SJSA1 (cell line): ENCODE measurements at regions not wholly inside any gene's neighbourhood (a gene's known extent, or its start where the extent isn't known, plus 50 kb on each side); places are given as distances from the start of the nearest gene placed in this dataset.

Experiments used
- DNase-seq, 2 experiments: peaks; one replicate each; pipeline ENCODE4 v3.0.0-alpha.2; 2015 to 2020; ENCODE audit warnings: low spot score in 2 of 2, low read depth in 1 of 2
- H3K27ac ChIP-seq: fragments of 250-450 bp; sonication (Bioruptor Pico); 2 replicates; pipeline ENCODE4 v1.5.1; 2020; ENCODE audit warnings: mild to moderate bottlenecking, moderate library complexity
- H3K27me3 ChIP-seq: fragments of 250-450 bp; sonication (Bioruptor Pico); replicated peaks from 2 replicates; pipeline ENCODE4 v1.5.1; 2020; ENCODE audit warnings: mild to moderate bottlenecking, moderate library complexity
- H3K36me3 ChIP-seq: fragments of 250-450 bp; sonication (Bioruptor Pico); 2 replicates; pipeline ENCODE4 v1.5.1; 2020; ENCODE audit warnings: mild to moderate bottlenecking
- H3K4me1 ChIP-seq: fragments of 250-450 bp; sonication (Bioruptor Pico); replicated peaks from 2 replicates; pipeline ENCODE4 v1.6.1; 2021; ENCODE audit warnings: mild to moderate bottlenecking
- H3K4me3 ChIP-seq: fragments of 250-450 bp; sonication (Bioruptor Pico); 2 replicates; pipeline ENCODE4 v1.5.1; 2020; ENCODE audit warnings: mild to moderate bottlenecking
- H3K9me3 ChIP-seq: fragments of 250-450 bp; sonication (Bioruptor Pico); replicated peaks from 2 replicates; pipeline ENCODE4 v1.5.1; 2020; ENCODE audit warnings: mild to moderate bottlenecking

DNA sequence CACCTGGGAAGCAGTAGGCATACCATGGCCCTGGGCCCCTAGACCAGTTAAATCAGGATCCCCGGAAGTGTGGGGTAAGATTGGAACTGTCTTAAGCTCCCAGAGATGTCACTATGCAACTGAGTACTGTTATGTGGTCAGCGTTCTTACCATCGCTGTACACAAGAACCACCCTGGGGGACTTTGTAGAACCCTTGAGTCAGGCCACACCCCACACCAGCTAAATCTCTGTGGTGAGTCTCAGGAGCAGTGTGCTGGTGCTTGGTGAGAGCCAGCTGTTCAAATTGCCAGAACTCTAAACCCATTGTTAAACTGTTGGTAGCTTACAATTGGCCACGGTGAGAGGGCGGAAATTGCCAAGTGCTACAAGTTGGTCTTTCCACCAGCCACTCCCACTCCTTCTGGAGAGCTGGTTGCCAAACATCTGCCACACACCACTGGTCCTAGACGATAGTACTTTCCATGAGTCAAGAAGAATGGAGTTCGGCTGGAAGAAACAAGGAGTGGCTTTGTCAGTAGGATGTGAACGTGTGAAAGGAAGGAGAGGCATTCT lies 80.5 kb upstream of the SYNDIG1 start:
- Histone ChIP-seq H3K9me3 (no peaks in the 10 kb centered on the region), H3K4me3 (no peak overlapping the region), H3K36me3 (no peaks in the 10 kb centered on the region), H3K27ac (no peak overlapping the region), H3K4me1 (no peaks in the 10 kb centered on the region), H3K27me3 (no peaks in the 10 kb centered on the region)
- no peak for DNase-seq

DNA sequence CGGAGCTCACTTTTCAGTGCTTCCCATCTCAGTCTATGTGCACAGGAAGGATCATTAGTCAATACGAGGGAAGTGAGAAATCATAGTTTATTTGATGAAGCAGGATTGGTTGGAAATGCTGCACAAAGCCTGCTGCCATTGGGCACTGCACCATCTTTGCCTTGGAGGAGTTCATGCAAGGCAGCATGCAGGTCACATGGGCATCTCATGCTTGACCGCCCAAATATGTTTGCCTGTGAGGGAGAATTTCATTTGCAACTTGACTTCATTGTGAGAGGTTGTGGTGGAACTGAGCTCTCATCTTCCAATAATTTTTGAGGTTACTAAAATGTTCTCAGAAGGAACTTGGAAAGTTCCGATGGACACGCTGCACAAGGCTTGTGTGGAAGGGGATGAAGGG lies 83.9 kb upstream of the SYNDIG1 start:
- no peaks in the 10 kb centered on the region for H3K9me3 ChIP-seq
- H3K4me3 ChIP-seq, result no peak overlapping the region
- H3K36me3 ChIP-seq, result no peaks in the 10 kb centered on the region
- H3K27ac ChIP-seq, result no peak overlapping the region
- H3K27me3 ChIP-seq, result no peaks in the 10 kb centered on the region
- DNase-seq, result no peak
- H3K4me1 ChIP-seq, result no peaks in the 10 kb centered on the region

DNA sequence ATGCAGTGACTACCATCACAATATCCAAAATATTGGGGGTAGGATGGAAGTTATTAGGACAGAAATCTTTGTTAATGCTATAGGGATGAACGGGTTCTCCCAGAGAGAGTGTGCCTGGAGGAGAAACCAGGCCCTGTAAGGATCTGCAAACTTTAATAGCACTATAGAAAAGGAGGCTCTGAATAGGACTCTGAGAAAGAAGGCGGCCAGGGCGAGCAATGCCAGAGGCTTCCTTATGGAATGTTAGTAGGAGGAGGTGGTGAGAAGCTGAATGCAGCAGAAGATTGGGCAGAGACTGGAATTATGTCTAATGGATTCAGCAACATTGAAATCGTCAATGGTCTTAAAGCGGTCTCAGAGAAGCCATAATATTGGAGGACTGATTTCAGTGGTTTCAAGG lies 84.6 kb upstream of the SYNDIG1 start:
- Histone ChIP-seq H3K36me3 (no peaks in the 10 kb centered on the region), H3K9me3 (no peaks in the 10 kb centered on the region), H3K27me3 (no peaks in the 10 kb centered on the region), H3K4me3 (no peak overlapping the region), H3K27ac (no peak overlapping the region), H3K4me1 (peaks cover under 1% of the 10 kb centered on the region)
- no peak for DNase-seq

DNA sequence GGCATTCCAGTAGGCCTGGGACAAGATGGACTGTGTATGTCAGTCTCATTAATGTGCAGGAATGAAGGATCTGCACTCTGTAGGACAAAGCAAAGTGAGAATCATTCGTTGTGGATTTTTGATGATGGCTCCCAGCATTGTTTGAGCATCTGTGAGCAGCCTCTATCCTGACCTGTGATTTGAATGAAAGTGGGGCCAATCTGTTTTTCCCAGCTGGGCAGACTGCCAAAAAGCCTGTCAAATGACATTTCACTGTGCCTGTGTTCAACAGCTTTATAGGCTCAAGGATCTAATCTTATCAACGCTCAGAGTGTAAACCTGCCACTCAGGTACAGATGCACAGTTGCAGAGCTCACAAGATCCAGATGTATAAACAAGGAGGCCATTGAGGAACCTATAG lies 86.7 kb upstream of the SYNDIG1 start:
- Histone ChIP-seq H3K27ac (no peak overlapping the region), H3K36me3 (no peaks in the 10 kb centered on the region), H3K9me3 (no peaks in the 10 kb centered on the region), H3K4me1 (peaks cover 12% of the 10 kb centered on the region), H3K27me3 (no peaks in the 10 kb centered on the region), H3K4me3 (no peak overlapping the region)
- no peak for DNase-seq

DNA sequence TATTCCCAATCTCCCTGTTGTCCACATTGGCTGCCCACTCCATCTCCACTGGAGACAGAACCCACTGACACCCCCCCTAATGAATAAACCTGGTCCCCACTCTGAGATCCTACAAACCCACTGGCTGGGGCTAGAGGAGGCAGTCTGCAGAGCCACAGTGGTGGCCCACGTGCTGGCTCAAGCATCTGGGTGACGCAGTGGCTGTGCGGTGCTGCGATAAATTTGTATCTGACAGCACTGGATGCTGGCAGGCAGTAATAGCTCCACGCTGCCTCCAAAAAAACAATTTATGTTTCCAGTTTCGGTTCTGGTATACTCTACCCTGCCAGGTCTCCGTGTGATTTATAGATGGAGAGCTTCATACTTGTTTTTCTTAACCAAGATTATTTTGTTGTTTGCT lies 87.1 kb upstream of the SYNDIG1 start:
- Histone ChIP-seq H3K4me3 (no peak overlapping the region), H3K27me3 (no peaks in the 10 kb centered on the region), H3K27ac (no peak overlapping the region), H3K4me1 (peaks cover 12% of the 10 kb centered on the region), H3K36me3 (no peaks in the 10 kb centered on the region), H3K9me3 (no peaks in the 10 kb centered on the region)
- no peak for DNase-seq

DNA sequence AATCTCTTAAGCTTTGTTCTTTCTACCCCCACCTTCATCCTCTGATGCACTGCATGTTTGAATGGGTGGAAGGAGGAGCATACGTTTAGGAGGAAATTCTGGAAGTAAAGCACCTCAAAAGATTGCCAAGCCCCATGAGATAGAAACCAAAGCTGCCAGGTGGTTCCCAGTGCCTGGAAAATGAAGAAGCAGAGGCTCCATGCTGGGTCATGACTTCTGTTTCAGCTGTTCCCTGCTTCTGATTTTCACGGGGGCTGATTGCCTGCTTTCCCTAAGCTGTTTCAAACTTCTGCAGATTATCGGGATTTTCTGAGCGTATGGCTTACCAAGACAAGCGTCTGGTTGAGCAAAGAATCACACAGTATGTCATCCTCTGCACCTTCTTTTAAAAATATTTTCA lies 87.5 kb upstream of the SYNDIG1 start:
- Histone ChIP-seq H3K27ac (no peak overlapping the region), H3K4me3 (no peak overlapping the region), H3K9me3 (no peaks in the 10 kb centered on the region), H3K27me3 (no peaks in the 10 kb centered on the region), H3K36me3 (no peaks in the 10 kb centered on the region), H3K4me1 (peaks cover 15% of the 10 kb centered on the region)
- DNase-seq, result no peak

DNA sequence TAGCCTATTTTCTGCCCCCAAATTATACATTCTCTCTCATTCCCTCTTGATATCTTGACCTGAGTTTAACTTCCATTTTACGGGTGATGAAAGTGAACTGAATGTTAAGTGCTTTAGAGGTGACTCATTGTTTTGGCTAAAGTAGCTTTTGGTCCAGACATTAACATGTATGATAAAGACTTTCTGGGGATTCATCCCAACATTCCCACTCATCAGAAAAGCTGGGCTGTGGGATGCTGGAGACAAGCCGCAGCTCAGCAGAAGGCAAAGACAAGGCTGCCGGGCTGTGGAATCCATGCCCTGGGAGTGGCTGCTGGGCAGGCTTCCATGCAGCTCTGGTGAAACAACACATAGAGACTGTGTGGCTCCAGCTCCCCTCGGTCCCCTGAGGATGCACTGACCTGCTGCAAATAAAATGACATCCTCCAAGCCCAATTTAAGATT lies 89.9 kb upstream of the SYNDIG1 start:
- Histone ChIP-seq H3K27ac (peak overlapping the region; percentile 17), H3K4me1 (peaks cover 24% of the 10 kb centered on the region), H3K27me3 (no peaks in the 10 kb centered on the region), H3K4me3 (no peak overlapping the region), H3K9me3 (no peaks in the 10 kb centered on the region), H3K36me3 (no peaks in the 10 kb centered on the region)
- DNase-seq, result peak; percentile 50 to 59

DNA sequence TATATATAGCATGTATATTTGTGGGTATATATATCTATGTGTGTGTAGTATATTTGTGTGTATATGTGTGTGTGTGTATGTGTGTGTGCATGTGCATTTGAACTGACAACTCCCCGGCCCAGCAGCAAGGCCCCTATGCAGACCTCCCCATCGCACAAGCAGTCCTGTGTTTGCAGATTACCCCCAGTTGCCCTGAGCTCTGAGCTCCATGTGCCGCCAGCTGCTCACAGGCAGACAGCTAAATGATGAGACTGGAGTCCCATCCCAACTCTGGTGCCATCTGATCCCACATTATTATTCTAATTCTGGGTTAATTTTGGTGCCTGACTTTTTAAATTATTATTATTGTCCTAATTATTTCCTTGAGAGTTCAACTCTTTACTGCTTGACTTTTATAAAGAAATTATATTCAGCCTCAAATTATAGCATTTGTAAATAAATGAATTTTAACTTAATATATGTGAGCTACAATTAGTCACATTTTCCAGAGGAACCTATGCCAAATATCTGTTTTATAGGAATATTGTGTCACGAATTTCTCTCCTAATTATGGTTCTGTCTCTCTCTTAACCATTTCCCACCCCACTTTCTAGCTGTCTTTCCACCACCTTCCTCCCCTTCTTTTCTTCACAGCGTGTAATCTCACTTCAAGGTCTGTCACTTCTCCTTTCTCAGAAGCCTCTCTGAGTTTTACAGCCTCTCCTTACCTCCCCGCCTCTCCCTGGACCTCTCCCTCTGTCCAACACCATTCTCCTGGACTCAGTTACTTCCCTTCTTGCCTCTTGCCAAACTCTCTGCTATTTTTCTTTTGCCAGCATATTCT lies 90.6 kb upstream of the SYNDIG1 start:
- H3K27ac ChIP-seq, result peak overlapping the region; percentile 17
- H3K36me3 ChIP-seq, result no peaks in the 10 kb centered on the region

DNA sequence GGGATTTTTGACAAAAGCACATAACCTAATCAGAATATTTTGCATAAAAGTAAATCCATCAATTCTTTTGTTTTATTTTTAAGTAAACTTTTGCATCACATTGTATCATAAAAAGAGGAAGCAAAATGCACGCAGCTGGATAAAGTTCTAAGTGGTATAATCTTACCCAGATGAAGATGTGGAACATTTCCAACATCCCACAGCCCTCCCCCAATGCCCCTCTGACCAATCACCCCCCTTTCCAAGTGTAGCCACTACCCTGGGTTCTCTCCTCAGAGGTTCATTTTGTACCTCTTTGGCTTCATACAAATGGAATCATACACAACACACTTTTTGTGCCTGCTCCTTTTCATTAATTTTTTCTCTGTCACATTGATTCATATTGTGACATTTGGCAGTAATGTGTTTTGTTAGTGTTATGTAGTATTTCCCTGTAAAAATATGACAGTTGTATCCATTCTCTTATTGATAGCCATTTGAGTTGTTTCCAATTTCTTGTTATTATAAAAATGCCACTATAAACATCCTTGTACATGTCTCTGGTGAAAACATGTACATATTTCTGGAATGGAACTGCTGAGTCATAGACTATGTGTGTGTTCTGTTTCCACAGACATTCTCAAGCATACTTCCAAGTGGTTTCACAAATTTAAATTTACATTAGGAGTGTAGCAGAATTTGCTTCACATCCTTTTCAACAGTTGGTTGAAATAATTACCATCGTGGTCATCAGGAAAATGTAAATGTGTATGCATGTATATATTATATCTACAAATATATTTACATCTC lies 92.9 kb upstream of the SYNDIG1 start:
- peak in 1 of 2 experiments; percentile 45 for DNase-seq
- H3K4me3 ChIP-seq, result no peak overlapping the region
- no peaks in the 10 kb centered on the region for H3K36me3 ChIP-seq
- no peaks in the 10 kb centered on the region for H3K27me3 ChIP-seq
- H3K4me1 ChIP-seq, result peaks cover 24% of the 10 kb centered on the region
- H3K27ac ChIP-seq, result peak overlapping the region; percentile 42; the same call in 1 of the 2 replicates
- no peaks in the 10 kb centered on the region for H3K9me3 ChIP-seq

More for the DNA sequence above, 90.6 kb upstream of the SYNDIG1 start:
- Histone ChIP-seq H3K4me3 (no peak overlapping the region), H3K27me3 (no peaks in the 10 kb centered on the region), H3K4me1 (peaks cover 24% of the 10 kb centered on the region), H3K9me3 (no peaks in the 10 kb centered on the region)
- DNase-seq, result no peak

DNA sequence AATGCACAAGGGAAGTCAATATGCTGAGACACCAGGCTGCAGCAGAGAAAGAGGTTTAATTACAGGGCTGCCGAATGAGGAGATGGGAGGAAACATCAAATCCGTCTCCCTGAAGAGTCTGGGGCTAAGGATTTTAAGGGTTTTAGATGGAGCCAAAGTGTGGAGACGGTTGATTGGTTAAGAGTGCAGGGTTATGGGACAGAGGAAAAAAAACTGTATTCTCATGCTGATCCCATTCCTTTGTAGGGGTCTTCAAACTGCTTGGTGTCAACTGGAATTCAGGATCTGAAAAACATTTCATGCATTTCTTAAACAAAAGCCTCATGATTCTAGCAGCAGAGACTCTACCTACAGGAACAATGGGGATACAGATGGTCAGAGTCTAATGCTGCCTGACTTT lies 96.1 kb upstream of the SYNDIG1 start:
- no peak overlapping the region for H3K4me3 ChIP-seq

DNA sequence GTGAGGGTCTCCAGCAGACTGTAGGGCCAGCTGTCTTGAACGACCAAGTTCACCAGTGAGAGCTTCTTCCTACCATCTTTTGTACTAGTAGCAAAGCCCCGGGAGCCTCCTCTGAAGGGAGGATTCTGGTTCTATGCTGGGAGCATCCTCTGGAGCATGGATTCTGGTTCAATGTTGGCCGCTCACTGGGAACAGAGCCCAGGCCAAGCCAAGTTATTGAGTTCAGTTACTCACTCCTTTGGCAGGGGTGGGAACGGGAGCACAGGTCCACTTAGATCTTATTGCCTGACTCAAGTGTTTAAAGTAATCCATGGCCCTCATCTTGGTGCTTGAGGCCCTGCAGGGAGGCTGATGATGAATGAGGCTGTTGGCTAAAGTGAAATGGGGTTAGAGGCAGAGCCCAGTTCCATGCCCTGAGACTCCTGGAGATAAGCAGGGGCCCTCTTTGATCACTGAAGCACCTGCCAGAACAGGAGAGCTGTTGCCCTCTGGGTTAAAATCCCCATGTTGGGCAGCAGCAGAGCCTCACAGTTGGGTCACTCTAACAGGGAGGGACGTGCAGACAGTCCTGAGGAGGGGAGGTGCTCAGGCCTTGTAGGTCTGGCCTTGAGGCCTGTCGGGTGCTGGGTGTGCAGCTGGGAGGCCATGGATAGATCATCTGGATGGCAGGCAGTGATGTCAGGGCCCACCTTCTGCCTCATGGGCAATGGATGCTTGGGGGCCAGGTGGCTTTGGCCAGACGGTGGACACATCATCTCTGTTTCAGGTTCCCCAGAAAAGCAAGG lies 98.3 kb upstream of the SYNDIG1 start:
- Histone ChIP-seq H3K27me3 (no peaks in the 10 kb centered on the region), H3K4me3 (no peak overlapping the region), H3K27ac (no peak overlapping the region), H3K9me3 (no peaks in the 10 kb centered on the region), H3K4me1 (peaks cover under 1% of the 10 kb centered on the region), H3K36me3 (no peaks in the 10 kb centered on the region)
- DNase-seq, result no peak

More for the DNA sequence above, 96.1 kb upstream of the SYNDIG1 start:
- Histone ChIP-seq H3K27ac (no peak overlapping the region), H3K9me3 (no peaks in the 10 kb centered on the region), H3K4me1 (peaks cover 11% of the 10 kb centered on the region), H3K27me3 (no peaks in the 10 kb centered on the region), H3K36me3 (no peaks in the 10 kb centered on the region)
- no peak for DNase-seq

DNA sequence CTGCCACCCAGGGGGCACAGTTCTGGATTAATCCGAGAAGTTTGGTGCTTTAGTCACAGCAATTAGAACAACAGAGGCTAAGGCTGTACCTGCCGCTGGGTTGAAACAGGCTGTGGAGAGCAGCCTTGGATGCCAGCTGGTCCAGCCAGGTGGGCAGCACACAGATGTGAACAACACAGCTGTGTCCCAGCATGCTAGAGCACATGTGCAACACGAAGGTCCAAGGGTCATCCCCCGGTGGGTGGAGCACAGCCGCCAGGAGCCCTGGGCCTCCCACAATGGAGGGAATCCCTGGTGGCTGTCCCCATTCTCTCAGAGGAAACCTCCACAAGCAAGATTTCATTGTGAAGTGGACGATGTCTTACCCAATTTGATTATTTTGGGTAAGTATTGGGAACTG lies 99.2 kb upstream of the SYNDIG1 start:
- H3K27ac ChIP-seq, result no peak overlapping the region
- DNase-seq, result no peak

DNA sequence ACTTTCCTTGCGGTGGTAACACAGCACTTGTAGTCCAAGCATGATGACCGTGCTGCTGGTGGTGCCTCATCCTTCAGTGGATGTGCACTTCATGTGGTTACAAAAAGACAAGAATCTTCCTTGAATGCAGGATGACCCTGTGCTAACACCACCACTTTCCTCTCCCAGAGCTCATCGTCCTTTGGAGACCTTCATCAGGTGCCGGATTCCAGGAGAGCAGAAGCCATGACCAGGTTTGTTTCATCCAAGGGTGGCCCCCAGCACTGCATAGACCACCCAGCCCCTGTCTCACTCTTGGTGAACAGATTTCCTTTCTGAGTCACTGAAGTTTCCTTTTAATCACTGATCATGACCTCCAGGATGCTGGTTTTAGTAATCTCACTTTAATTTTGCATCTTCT lies 101.2 kb upstream of the SYNDIG1 start:
- Histone ChIP-seq H3K36me3 (no peaks in the 10 kb centered on the region), H3K27ac (no peak overlapping the region), H3K4me3 (no peak overlapping the region), H3K9me3 (no peaks in the 10 kb centered on the region; the same call in 1 of the 2 replicates), H3K27me3 (no peaks in the 10 kb centered on the region), H3K4me1 (no peaks in the 10 kb centered on the region)
- no peak for DNase-seq

More for the DNA sequence above, 99.2 kb upstream of the SYNDIG1 start:
- no peaks in the 10 kb centered on the region for H3K36me3 ChIP-seq
- no peaks in the 10 kb centered on the region for H3K9me3 ChIP-seq
- H3K4me3 ChIP-seq, result no peak overlapping the region
- H3K27me3 ChIP-seq, result no peaks in the 10 kb centered on the region
- no peaks in the 10 kb centered on the region for H3K4me1 ChIP-seq
